ENCODE measurements at regions not wholly inside any gene's neighbourhood (a gene's known extent, or its start where the extent isn't known, plus 50 kb on each side); places are given as distances from the start of the nearest gene placed in this dataset.

DNA sequence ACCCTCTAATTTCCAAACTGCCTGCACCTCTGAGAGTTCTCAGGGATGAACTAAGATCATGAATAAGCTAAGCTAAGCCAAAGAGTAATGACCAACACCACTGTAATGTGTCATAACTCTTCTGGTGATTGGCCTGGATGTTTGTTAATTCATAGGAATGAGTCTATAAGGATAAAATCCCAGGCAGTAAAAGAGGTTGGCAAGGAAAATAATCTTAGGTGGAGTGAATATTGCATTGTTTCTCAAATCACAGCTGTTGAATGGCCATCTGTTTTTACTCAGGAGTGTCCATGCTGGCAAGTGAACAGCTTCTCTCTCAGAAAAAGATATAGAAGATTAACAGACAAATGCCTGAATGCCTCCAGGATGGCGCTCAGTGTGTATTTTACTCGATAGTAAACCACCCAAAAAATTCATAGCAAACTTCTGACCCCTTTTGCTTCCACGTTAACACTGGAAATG is 60.8 kb upstream of the GLS start:
- no peak for TF ChIP-seq POLR2A (IDR thresholded peaks at IDR 0.05)
- TF ChIP-seq, protein P1, sequence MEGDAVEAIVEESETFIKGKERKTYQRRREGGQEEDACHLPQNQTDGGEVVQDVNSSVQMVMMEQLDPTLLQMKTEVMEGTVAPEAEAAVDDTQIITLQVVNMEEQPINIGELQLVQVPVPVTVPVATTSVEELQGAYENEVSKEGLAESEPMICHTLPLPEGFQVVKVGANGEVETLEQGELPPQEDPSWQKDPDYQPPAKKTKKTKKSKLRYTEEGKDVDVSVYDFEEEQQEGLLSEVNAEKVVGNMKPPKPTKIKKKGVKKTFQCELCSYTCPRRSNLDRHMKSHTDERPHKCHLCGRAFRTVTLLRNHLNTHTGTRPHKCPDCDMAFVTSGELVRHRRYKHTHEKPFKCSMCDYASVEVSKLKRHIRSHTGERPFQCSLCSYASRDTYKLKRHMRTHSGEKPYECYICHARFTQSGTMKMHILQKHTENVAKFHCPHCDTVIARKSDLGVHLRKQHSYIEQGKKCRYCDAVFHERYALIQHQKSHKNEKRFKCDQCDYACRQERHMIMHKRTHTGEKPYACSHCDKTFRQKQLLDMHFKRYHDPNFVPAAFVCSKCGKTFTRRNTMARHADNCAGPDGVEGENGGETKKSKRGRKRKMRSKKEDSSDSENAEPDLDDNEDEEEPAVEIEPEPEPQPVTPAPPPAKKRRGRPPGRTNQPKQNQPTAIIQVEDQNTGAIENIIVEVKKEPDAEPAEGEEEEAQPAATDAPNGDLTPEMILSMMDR (IDR thresholded peaks at IDR 0.05), result no peak

All from transverse colon (tissue), 3 donors.